ENCODE measurements at regions not wholly inside any gene's neighbourhood (a gene's known extent, or its start where the extent isn't known, plus 50 kb on each side); places are given as distances from the start of the nearest gene placed in this dataset.

DNA sequence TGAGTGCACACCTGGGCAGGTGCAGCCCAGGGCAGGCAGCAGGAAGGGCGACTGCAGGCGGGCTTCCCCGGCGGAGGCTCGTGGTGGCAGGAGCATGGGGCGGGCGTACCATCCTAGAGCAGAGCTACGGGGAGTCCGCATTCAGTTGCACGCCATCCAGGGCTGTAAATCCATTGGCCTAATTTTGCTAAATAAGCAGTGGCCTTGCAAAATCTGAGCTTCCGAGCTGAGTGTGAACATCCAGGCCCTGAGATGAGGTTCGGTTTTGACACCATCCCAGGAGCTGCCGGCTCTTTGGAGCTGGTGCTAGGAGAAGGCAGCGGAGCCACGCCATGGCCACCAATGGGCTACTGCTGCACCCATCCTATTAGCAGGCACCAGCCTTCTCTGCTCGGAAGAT lies 664.8 kb downstream of the BRD1 start:
- H3K27me3 ChIP-seq = no peaks in the 10 kb centered on the region
- DNase-seq (ENCODE audit: low spot score in 2 of 2) = no peak
- WGBS, 2 donors = 82 to 84% methylated on average over 16 of the region's 16 CpGs

DNA sequence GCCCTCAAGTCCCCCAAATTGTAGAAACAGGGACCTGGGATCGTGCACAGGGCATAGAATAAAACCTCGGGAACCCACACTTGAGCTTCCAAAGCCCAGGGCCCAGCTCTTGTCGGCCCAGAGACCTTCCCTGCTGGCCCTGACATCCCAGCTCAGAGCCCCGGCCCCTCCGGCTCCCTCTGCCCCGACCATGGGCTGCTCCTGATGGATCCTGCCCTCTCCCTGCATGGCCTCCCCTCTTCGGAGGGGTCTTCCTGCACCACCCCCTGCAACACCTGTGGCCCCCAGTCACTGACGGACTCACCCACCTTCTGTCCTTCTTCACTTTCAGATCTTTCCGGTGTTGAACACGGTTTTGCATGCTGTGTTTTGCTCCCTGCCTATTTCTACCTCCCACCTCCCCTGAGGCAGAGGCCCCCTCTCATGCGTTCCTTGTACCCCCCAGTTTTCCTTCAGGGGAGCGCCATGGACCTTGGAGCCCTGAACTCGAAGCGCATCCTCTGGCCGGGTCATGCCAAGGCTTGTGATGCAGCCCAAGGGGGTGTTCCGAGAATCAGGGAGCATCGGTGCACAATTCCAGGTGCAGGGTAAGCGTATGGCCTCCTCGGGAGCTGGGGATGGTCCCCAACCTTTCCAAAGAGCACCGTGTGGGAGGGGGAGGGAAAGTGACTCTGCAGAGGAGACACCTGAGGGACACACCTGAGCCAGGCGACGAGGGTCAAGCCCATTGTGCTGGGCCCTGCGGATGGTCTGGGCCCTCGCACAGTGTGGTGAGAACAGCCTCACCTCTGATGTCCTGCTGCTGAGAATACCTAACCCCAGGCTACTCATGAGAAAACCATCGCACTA lies 666.4 kb downstream of the BRD1 start:
- no peaks in the 10 kb centered on the region for H3K27me3 ChIP-seq
- H3K4me1 ChIP-seq = no peaks in the 10 kb centered on the region

More for the DNA sequence above, 664.8 kb downstream of the BRD1 start:
- Histone ChIP-seq H3K27ac (no peak overlapping the region), H3K4me3 (no peak overlapping the region), H3K36me3 (no peaks in the 10 kb centered on the region), H3K4me1 (no peaks in the 10 kb centered on the region), H3K9me3 (peaks cover 0 to 3% (median 0%) of the 10 kb centered on the region in 4 donors)
- no peak for TF ChIP-seq EP300 (IDR thresholded peaks at IDR 0.05)
- TF ChIP-seq POLR2A (IDR thresholded peaks at IDR 0.05) = no peak
- TF ChIP-seq, protein P1, sequence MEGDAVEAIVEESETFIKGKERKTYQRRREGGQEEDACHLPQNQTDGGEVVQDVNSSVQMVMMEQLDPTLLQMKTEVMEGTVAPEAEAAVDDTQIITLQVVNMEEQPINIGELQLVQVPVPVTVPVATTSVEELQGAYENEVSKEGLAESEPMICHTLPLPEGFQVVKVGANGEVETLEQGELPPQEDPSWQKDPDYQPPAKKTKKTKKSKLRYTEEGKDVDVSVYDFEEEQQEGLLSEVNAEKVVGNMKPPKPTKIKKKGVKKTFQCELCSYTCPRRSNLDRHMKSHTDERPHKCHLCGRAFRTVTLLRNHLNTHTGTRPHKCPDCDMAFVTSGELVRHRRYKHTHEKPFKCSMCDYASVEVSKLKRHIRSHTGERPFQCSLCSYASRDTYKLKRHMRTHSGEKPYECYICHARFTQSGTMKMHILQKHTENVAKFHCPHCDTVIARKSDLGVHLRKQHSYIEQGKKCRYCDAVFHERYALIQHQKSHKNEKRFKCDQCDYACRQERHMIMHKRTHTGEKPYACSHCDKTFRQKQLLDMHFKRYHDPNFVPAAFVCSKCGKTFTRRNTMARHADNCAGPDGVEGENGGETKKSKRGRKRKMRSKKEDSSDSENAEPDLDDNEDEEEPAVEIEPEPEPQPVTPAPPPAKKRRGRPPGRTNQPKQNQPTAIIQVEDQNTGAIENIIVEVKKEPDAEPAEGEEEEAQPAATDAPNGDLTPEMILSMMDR (IDR thresholded peaks at IDR 0.05) = no peak

DNA sequence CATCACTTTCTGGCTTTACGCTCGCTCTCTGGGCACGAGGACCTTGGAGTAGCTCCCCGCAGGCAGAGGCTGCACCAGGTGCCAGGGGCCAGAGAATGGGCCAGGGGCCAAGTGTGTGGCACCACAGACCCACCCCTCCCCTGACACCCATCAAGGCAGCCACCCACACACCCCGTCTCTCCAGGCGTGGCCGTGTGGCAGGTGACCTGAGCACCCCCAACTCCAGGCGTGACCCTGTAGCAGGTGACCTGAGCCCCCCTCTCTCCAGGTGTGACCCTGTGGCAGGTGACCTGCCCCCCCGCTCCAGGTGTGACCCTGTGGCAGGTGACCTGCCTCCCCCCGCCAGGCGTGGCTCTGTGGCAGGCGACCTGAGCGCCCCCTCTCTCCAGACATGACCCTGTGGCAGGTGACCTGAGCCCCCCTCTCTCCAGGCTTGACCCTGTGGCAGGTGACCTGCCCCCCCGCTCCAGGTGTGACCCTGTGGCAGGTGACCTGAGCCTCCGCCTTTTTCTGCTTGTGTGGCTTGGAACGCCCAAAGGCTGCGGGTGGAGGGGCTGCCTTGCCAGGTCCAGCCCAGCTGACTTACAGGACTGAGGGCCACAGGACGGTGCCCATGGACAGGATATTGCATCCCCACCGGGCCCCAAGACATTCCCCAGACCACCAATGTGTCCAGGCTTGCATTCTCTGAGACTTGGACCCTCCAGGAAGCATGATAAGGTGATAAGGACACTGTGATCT lies 667.2 kb downstream of the BRD1 start:
- Histone ChIP-seq H3K9me3 (no peaks in the 10 kb centered on the region), H3K4me1 (no peaks in the 10 kb centered on the region), H3K36me3 (no peaks in the 10 kb centered on the region), H3K27me3 (no peaks in the 10 kb centered on the region), H3K27ac (no peak overlapping the region), H3K4me3 (no peak overlapping the region)
- WGBS, 2 donors = 64 to 68% methylated on average over 11 to 17 of the region's 19 CpGs
- no peak for TF ChIP-seq POLR2A (IDR thresholded peaks at IDR 0.05)
- TF ChIP-seq, protein P1 (IDR thresholded peaks at IDR 0.05) = no peak
- DNase-seq (ENCODE audit: low spot score in 2 of 2) = no peak

More for the DNA sequence above, 666.4 kb downstream of the BRD1 start:
- Histone ChIP-seq H3K9me3 (no peaks in the 10 kb centered on the region), H3K27ac (no peak overlapping the region), H3K36me3 (no peaks in the 10 kb centered on the region), H3K4me3 (no peak overlapping the region)
- no peak for DNase-seq (ENCODE audit: low spot score in 2 of 2)
- WGBS, 2 donors = 93% methylated on average over 24 to 25 of the region's 25 CpGs
- TF ChIP-seq POLR2A (IDR thresholded peaks at IDR 0.05) = no peak
- TF ChIP-seq, protein P1 (IDR thresholded peaks at IDR 0.05) = no peak
- no peak for TF ChIP-seq EP300 (IDR thresholded peaks at IDR 0.05)

DNA sequence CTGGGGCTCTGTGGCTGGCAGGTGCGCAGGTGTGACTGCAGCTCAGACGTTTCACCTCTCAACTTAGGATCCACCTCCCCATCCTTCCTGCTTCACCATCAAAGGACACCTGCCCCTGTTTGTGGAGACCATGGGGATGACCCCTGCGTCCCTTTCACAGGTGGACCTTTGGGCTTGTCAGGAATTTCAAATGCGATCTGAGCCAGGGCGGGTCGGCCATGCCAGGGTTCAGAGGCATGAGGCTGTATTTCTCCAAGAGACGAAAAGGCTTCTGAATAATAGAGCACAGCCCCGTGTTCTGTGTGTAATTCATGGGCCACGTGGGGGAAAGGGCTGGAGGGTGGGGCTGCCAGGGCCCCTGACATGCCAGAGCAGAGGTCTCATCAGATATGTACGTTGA lies 668.0 kb downstream of the BRD1 start:
- no peak for DNase-seq (ENCODE audit: low spot score in 2 of 2)
- Histone ChIP-seq H3K4me1 (no peaks in the 10 kb centered on the region), H3K9me3 (no peaks in the 10 kb centered on the region), H3K4me3 (no peak overlapping the region), H3K27me3 (no peaks in the 10 kb centered on the region), H3K36me3 (no peaks in the 10 kb centered on the region), H3K27ac (no peak overlapping the region)
- WGBS, 2 donors = 53 to 59% methylated on average over 10 of the region's 10 CpGs
- TF ChIP-seq, protein P1 (IDR thresholded peaks at IDR 0.05) = no peak
- no peak for TF ChIP-seq POLR2A (IDR thresholded peaks at IDR 0.05)
- no peak for TF ChIP-seq EP300 (IDR thresholded peaks at IDR 0.05)

Data from tibial nerve (tissue), 4 donors.